H1 (cell line): ENCODE measurements at regions not wholly inside any gene's neighbourhood (a gene's known extent, or its start where the extent isn't known, plus 50 kb on each side); places are given as distances from the start of the nearest gene placed in this dataset.

Experiments used
- CTCF ChIA-PET: fragments of 300-600 bp; sonication (Branson Sonifier 250); formaldehyde crosslinking; loops from one replicate; lab custom pipeline; 2021; ENCODE audit not compliant: partially characterized antibody; lab: Charles Lee
- POLR2A ChIA-PET: fragments of 300-600 bp; sonication (Branson Sonifier 250); formaldehyde crosslinking; loops from one replicate; lab custom pipeline; 2021; ENCODE audit warnings: inconsistent platforms; ENCODE audit not compliant: partially characterized antibody; lab: Charles Lee
- DNase-seq, 2 experiments: peaks; one replicate each; pipeline versions ENCODE4 v3.0.0 to v3.0.0-alpha.2; 2010 to 2022; ENCODE audit warnings: low spot score in 2 of 2, low read depth in 1 of 2, mixed read lengths in 1 of 2
- FAIRE-seq: peaks from 2 replicates; lab custom pipeline; 2011; peaks lifted over from hg19 to GRCh38; lab: Jason Lieb, UNC
- H2AFZ ChIP-seq: 2 replicates; pipeline ENCODE4 v1.8.1; 2012; ENCODE audit warnings: low read length, inconsistent platforms
- H2AK5ac ChIP-seq: 2 replicates; pipeline ENCODE4 v1.6.1; 2013; ENCODE audit warnings: low read depth, low read length
- H2BK120ac ChIP-seq: replicated peaks from 2 replicates; pipeline ENCODE3; 2013; ENCODE audit warnings: low read depth, low read length, inconsistent platforms
- H2BK12ac ChIP-seq: 2 replicates; pipeline ENCODE4 v1.6.1; 2013; ENCODE audit warnings: low read depth, low read length
- H2BK15ac ChIP-seq: 2 replicates; pipeline ENCODE4 v1.6.1; 2013; ENCODE audit warnings: low read length
- H2BK20ac ChIP-seq: 2 replicates; pipeline ENCODE4 v1.6.1; 2013; ENCODE audit warnings: low read length
- H2BK5ac ChIP-seq: 2 replicates; pipeline ENCODE4 v1.6.1; 2013; ENCODE audit warnings: low read depth, low read length
- H3K14ac ChIP-seq: 2 replicates; pipeline ENCODE4 v1.6.1; 2013; ENCODE audit warnings: inconsistent platforms; ENCODE audit not compliant: insufficient read length
- H3K18ac ChIP-seq: 2 replicates; pipeline ENCODE4 v1.6.1; 2013; ENCODE audit warnings: low read length; ENCODE audit errors: extremely low read depth
- H3K23ac ChIP-seq: 2 replicates; pipeline ENCODE4 v1.6.1; 2013; ENCODE audit warnings: inconsistent platforms; ENCODE audit not compliant: insufficient read length
- H3K23me2 ChIP-seq: 2 replicates; pipeline ENCODE4 v1.6.1; 2013; ENCODE audit warnings: low read depth, low read length
- H3K27ac ChIP-seq: 2 replicates; pipeline ENCODE4 v1.6.1; 2011; ENCODE audit warnings: low read depth, low read length, inconsistent platforms
- H3K27me3 ChIP-seq, 4 experiments: replicated peaks in 1 of 4; 1 replicate in 1 of 4; 2 replicates in 3 of 4; pipeline versions ENCODE4 v1.6.1 to v1.8.1; 2011 to 2013; ENCODE audit warnings: low read length in 3 of 4, mild to moderate bottlenecking in 3 of 4, inconsistent platforms in 2 of 4, mixed read lengths in 2 of 4, moderate library complexity in 1 of 4; ENCODE audit not compliant: control insufficient read depth in 3 of 4, insufficient read depth in 3 of 4; ENCODE audit errors: extremely low read depth in 1 of 4
- H3K36me3 ChIP-seq, 4 experiments: 2 replicates each; pipeline versions ENCODE4 v1.6.1 to v1.8.1; 2011 to 2013; ENCODE audit warnings: mild to moderate bottlenecking in 4 of 4, low read length in 3 of 4, moderate library complexity in 2 of 4, control low read depth in 1 of 4, inconsistent platforms in 1 of 4; ENCODE audit not compliant: insufficient read depth in 4 of 4, control insufficient read depth in 2 of 4
- H3K4ac ChIP-seq: replicated peaks from 2 replicates; pipeline ENCODE3; 2013; ENCODE audit warnings: low read length, low read depth, mixed read lengths, inconsistent platforms; ENCODE audit not compliant: insufficient read length
- H3K4me1 ChIP-seq, 4 experiments: replicated peaks in 1 of 4; 1 replicate in 1 of 4; 2 replicates in 3 of 4; pipeline versions ENCODE4 v1.6.1 to v1.8.1; 2011 to 2013; ENCODE audit warnings: low read length in 3 of 4, inconsistent platforms in 2 of 4, mixed read lengths in 1 of 4; ENCODE audit not compliant: insufficient read depth in 4 of 4, control insufficient read depth in 3 of 4
- H3K4me2 ChIP-seq, 2 experiments: 2 replicates each; pipeline versions ENCODE4 v1.6.1 to v1.8.1; 2011 to 2013; ENCODE audit warnings: low read depth in 2 of 2, low read length in 2 of 2, control low read depth in 1 of 2, inconsistent platforms in 1 of 2, mild to moderate bottlenecking in 1 of 2; ENCODE audit not compliant: insufficient read depth in 1 of 2
- H3K4me3 ChIP-seq, 4 experiments: fragments of 200-600, 300-600 bp in 1 of 4; sonication (generic), shearing (Covaris generic), sonication (Bioruptor Twin) in 1 of 4; 2 replicates each; pipeline versions ENCODE4 v1.5.1 to v1.8.1; 2011 to 2016; ENCODE audit warnings: low read length in 4 of 4, low read depth in 3 of 4, control low read depth in 2 of 4, inconsistent platforms in 2 of 4, mild to moderate bottlenecking in 2 of 4, mixed read lengths in 1 of 4, moderate library complexity in 1 of 4; ENCODE audit not compliant: insufficient read depth in 2 of 4; ENCODE audit errors: extremely low read depth in 1 of 4
- H3K56ac ChIP-seq: replicated peaks from 2 replicates; pipeline ENCODE3; 2013; ENCODE audit warnings: low read depth, mild to moderate bottlenecking, mixed read lengths, low read length, inconsistent platforms; ENCODE audit not compliant: insufficient read length
- H3K79me1 ChIP-seq: 2 replicates; pipeline ENCODE4 v1.6.1; 2013; ENCODE audit warnings: low read depth, low read length, control low read depth
- H3K79me2 ChIP-seq, 2 experiments: 2 replicates each; pipeline versions ENCODE4 v1.6.1 to v1.8.1; 2012 to 2013; ENCODE audit warnings: low read length in 2 of 2, mild to moderate bottlenecking in 2 of 2, inconsistent platforms in 1 of 2; ENCODE audit not compliant: insufficient read depth in 2 of 2, control insufficient read depth in 1 of 2
- H3K9ac ChIP-seq, 4 experiments: replicated peaks in 1 of 4; 1 replicate in 1 of 4; 2 replicates in 3 of 4; pipeline versions ENCODE4 v1.6.1 to v1.8.1; 2011 to 2013; ENCODE audit warnings: low read depth in 3 of 4, low read length in 3 of 4, control low read depth in 2 of 4, mild to moderate bottlenecking in 2 of 4, moderate library complexity in 2 of 4, inconsistent platforms in 1 of 4; ENCODE audit errors: extremely low read depth in 1 of 4
- H3K9me3 ChIP-seq, 2 experiments: 2 replicates each; pipeline versions ENCODE4 v1.6.1 to v1.8.1; 2012 to 2013; ENCODE audit warnings: mild to moderate bottlenecking in 2 of 2, moderate library complexity in 2 of 2, control low read depth in 1 of 2, inconsistent platforms in 1 of 2, low read depth in 1 of 2, low read length in 1 of 2, mixed read lengths in 1 of 2; ENCODE audit not compliant: insufficient read depth in 2 of 2
- H4K20me1 ChIP-seq, 2 experiments: replicated peaks in 1 of 2; 2 replicates each; pipeline versions ENCODE3 to v1.8.1; 2011 to 2013; ENCODE audit warnings: inconsistent platforms in 2 of 2, low read length in 2 of 2, mild to moderate bottlenecking in 1 of 2; ENCODE audit not compliant: insufficient read depth in 2 of 2, control insufficient read depth in 1 of 2
- H4K5ac ChIP-seq: 2 replicates; pipeline ENCODE4 v1.6.1; 2013; ENCODE audit warnings: low read length, low read depth, mixed read lengths, inconsistent platforms; ENCODE audit not compliant: insufficient read length
- H4K8ac ChIP-seq: 2 replicates; pipeline ENCODE4 v1.8.0; 2013; ENCODE audit warnings: mild to moderate bottlenecking, moderate library complexity, low read length, inconsistent platforms; ENCODE audit not compliant: insufficient read depth; ENCODE audit errors: extremely low read depth
- H4K91ac ChIP-seq: replicated peaks from 2 replicates; pipeline ENCODE3; 2013; ENCODE audit warnings: low read length, mixed read lengths, inconsistent platforms; ENCODE audit not compliant: insufficient read length
- ATF2 ChIP-seq: IDR thresholded peaks from 2 replicates; pipeline ENCODE4 v1.6.1; 2012; ENCODE audit warnings: low read length, inconsistent platforms
- ATF3 ChIP-seq: IDR thresholded peaks from 2 replicates; pipeline ENCODE4 v1.6.1; 2011; ENCODE audit warnings: low read depth, mild to moderate bottlenecking, low read length; ENCODE audit not compliant: insufficient read depth
- BRCA1 ChIP-seq: IDR thresholded peaks from 2 replicates; pipeline ENCODE4 v1.6.1; 2012; ENCODE audit warnings: low read depth, low read length, improper control_type of control experiment
- CREB1 ChIP-seq: IDR thresholded peaks from 2 replicates; pipeline ENCODE4 v1.6.1; 2012; ENCODE audit warnings: inconsistent platforms
- E2F6 ChIP-seq: IDR thresholded peaks from 2 replicates; pipeline ENCODE4 v1.6.1; 2012; ENCODE audit warnings: inconsistent platforms
- EZH2 ChIP-seq: fragments of 200-600 bp; sonication (generic); IDR thresholded peaks from 2 replicates; pipeline ENCODE4 v1.7.1; 2012; ENCODE audit warnings: low read depth, mild to moderate bottlenecking, moderate library complexity, low read length, inconsistent platforms; ENCODE audit not compliant: severe bottlenecking
- FOSL1 ChIP-seq: IDR thresholded peaks from 2 replicates; pipeline ENCODE4 v1.6.1; 2011; ENCODE audit warnings: mild to moderate bottlenecking, low read depth, low read length, moderate library complexity; ENCODE audit not compliant: insufficient read depth
- MAFK ChIP-seq: IDR thresholded peaks from 2 replicates; pipeline ENCODE4 v1.6.1; 2012; ENCODE audit warnings: low read depth, mild to moderate bottlenecking, improper control_type of control experiment, low read length
- RAD21 ChIP-seq, 2 experiments: IDR thresholded peaks in 1 of 2; conservative IDR thresholded peaks in 1 of 2; 2 replicates each; pipeline ENCODE4 v1.6.1; 2011; ENCODE audit warnings: low read depth in 2 of 2, low read length in 2 of 2, improper control_type of control experiment in 1 of 2, inconsistent platforms in 1 of 2, mild to moderate bottlenecking in 1 of 2, moderate library complexity in 1 of 2
- RBBP5 ChIP-seq: IDR thresholded peaks from 2 replicates; pipeline ENCODE4 v1.7.1; 2012; ENCODE audit warnings: low read depth, mild to moderate bottlenecking, inconsistent platforms, low read length, moderate library complexity, borderline replicate concordance
- TAF7 ChIP-seq: optimal IDR thresholded peaks from 2 replicates; pipeline ENCODE3; 2011; ENCODE audit warnings: low read depth, mild to moderate bottlenecking, inconsistent platforms, low read length, moderate library complexity, borderline replicate concordance
- WGBS, 2 experiments: shearing (Covaris generic) in 1 of 2; methylation state at CpG; one replicate each; pipeline versions ENCODE4 v1.1.6 to v1.1.7; 2013 to 2015; ENCODE audit warnings: low lambda C conversion rate in 2 of 2, mixed read lengths in 2 of 2, inconsistent platforms in 1 of 2, low coverage in 1 of 2, missing lambda C conversion rate in 1 of 2; ENCODE audit not compliant: insufficient replicate concordance in 2 of 2, insufficient coverage in 1 of 2, insufficient read length in 1 of 2; ENCODE audit errors: extremely low coverage in 1 of 2, missing lambda C conversion rate in 1 of 2; 5-methylcytosine and 5-hydroxymethylcytosine counted together

GRCh38 chr20:24297993-24298392, 171.4 kb upstream of the SYNDIG1 start:
- Histone ChIP-seq H3K23ac (no peak overlapping the region), H3K56ac (no peak overlapping the region), H3K4me3 (no peak overlapping the region), H2AFZ (no peak overlapping the region), H2BK20ac (no peak overlapping the region), H3K4me2 (no peak overlapping the region), H3K14ac (no peak overlapping the region), H2BK5ac (no peak overlapping the region; the same call in 1 of the 2 replicates), H3K27ac (no peak overlapping the region), H3K9me3 (no peaks in the 10 kb centered on the region), H3K79me1 (no peaks in the 10 kb centered on the region), H2BK120ac (no peak overlapping the region), H3K79me2 (no peaks in the 10 kb centered on the region), H3K18ac (no peak overlapping the region), H4K20me1 (no peaks in the 10 kb centered on the region), H3K36me3 (no peaks in the 10 kb centered on the region), H2BK15ac (no peak overlapping the region), H3K23me2 (no peaks in the 10 kb centered on the region), H3K27me3 (no peaks in the 10 kb centered on the region), H4K91ac (no peak overlapping the region), H4K8ac (no peak overlapping the region), H3K9ac (no peak overlapping the region), H2AK5ac (no peak overlapping the region), H4K5ac (no peak overlapping the region), H3K4me1 (peaks cover 0 to 3% (median 0%) of the 10 kb centered on the region in 4 experiments; a peak in 1 of 7 replicates), H3K4ac (no peak overlapping the region), H2BK12ac (no peak overlapping the region)
- FAIRE-seq (peak; percentile 7), DNase-seq (no peak)
- ChIA-PET POLR2A (no interaction called here), CTCF (no interaction called here)
- WGBS, 2 experiments: 78% methylated on average over 3 of the region's 3 CpGs; no CpG with 5 or more reads in 1 of the 2 experiments
- TF ChIP-seq EZH2 (no peak), RBBP5 (no peak), MAFK (no peak), RAD21 (IDR thresholded peaks at IDR 0.05 in 1 of 2, conservative IDR thresholded peaks at IDR 0.05 in 1 of 2; ENCODE audit: low read depth in 2 of 2, low read length in 2 of 2) (no peak), E2F6 (no peak), ATF3 (no peak), FOSL1 (no peak), TAF7 (no peak), CREB1 (no peak), BRCA1 (no peak), ATF2 (no peak)
